ENCODE measurements at regions not wholly inside any gene's neighbourhood (a gene's known extent, or its start where the extent isn't known, plus 50 kb on each side); places are given as distances from the start of the nearest gene placed in this dataset.

- TF ChIP-seq, protein P1, sequence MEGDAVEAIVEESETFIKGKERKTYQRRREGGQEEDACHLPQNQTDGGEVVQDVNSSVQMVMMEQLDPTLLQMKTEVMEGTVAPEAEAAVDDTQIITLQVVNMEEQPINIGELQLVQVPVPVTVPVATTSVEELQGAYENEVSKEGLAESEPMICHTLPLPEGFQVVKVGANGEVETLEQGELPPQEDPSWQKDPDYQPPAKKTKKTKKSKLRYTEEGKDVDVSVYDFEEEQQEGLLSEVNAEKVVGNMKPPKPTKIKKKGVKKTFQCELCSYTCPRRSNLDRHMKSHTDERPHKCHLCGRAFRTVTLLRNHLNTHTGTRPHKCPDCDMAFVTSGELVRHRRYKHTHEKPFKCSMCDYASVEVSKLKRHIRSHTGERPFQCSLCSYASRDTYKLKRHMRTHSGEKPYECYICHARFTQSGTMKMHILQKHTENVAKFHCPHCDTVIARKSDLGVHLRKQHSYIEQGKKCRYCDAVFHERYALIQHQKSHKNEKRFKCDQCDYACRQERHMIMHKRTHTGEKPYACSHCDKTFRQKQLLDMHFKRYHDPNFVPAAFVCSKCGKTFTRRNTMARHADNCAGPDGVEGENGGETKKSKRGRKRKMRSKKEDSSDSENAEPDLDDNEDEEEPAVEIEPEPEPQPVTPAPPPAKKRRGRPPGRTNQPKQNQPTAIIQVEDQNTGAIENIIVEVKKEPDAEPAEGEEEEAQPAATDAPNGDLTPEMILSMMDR (IDR thresholded peaks at IDR 0.05; ENCODE audit: low read depth, low read length), result no peak
- TF ChIP-seq EZH2phosphoT487 (IDR thresholded peaks at IDR 0.05; ENCODE audit: low read depth), result no peak
Observed at GRCh38 chr7:68207676-68208075, 1211.0 kb downstream of the TYW1 start.

Data from OCI-LY3 (cell line).